Activated CD4-positive, alpha-beta T cell treated with anti-CD3 and anti-CD28 coated beads, Interleukin-2, amount 50 U/mL, for 16 hours (primary cell): ENCODE measurements at regions not wholly inside any gene's neighbourhood (a gene's known extent, or its start where the extent isn't known, plus 50 kb on each side); places are given as distances from the start of the nearest gene placed in this dataset.

Experiments
- DNase-seq: peaks from one replicate; pipeline ENCODE4 v3.0.0-alpha.2; 2020

- no peak for DNase-seq
These were observed 84.8 kb upstream of the KITLG start for GRCh38 chr12:88665071-88665470.

GRCh38 chr12:88662961-88663360 lies 82.7 kb upstream of the KITLG start:
- DNase-seq: no peak

- no peak for DNase-seq
These were observed 81.8 kb upstream of the KITLG start for GRCh38 chr12:88662093-88662492.

DNA sequence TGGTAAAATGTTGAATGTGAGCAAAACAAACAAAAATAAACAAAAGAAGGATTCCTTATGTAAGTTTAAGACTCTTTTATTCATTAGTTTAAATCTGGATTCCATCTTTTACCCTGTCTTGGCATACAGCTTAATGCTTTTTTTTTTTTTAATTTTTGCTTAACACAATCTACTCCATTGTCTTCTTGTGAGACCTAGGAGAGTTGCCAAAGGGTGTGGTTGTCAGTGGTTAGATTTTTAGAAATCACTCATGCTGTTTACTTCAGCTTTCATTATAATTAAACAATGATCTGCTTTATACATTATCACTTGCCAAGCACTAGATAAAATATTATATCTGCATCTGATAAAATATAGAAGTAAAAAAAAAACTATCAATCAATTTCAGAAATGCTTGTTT lies 77.7 kb upstream of the KITLG start:
- DNase-seq: no peak

GRCh38 chr12:88650715-88651114 lies 70.4 kb upstream of the KITLG start:
- DNase-seq: no peak

- no peak for DNase-seq
These were observed 68.4 kb upstream of the KITLG start for GRCh38 chr12:88648625-88649024.

- no peak for DNase-seq
These were observed 66.6 kb upstream of the KITLG start for GRCh38 chr12:88646824-88647223.

- no peak for DNase-seq
These were observed 65.5 kb upstream of the KITLG start for GRCh38 chr12:88645816-88646215.

- DNase-seq: no peak
These were observed 64.9 kb upstream of the KITLG start for GRCh38 chr12:88644946-88645702.

DNA sequence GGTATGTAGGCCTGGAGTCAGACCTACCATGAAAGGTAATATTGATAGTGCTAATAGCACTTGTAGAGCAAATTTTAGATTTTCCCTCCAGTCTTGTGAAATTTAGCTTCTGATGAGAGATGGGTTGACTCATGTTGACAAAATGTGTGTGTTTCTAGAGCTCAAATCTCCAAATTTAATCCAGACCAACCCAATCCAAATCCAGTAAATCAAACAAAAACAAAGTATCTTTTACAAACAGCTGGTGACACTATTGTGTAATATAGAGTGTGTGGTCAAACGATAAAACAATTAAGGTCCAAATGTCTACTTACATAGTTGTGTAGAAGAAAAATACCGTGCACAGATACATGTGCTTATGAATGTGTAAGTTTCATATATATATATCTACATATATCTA lies 63.4 kb upstream of the KITLG start:
- no peak for DNase-seq

DNA sequence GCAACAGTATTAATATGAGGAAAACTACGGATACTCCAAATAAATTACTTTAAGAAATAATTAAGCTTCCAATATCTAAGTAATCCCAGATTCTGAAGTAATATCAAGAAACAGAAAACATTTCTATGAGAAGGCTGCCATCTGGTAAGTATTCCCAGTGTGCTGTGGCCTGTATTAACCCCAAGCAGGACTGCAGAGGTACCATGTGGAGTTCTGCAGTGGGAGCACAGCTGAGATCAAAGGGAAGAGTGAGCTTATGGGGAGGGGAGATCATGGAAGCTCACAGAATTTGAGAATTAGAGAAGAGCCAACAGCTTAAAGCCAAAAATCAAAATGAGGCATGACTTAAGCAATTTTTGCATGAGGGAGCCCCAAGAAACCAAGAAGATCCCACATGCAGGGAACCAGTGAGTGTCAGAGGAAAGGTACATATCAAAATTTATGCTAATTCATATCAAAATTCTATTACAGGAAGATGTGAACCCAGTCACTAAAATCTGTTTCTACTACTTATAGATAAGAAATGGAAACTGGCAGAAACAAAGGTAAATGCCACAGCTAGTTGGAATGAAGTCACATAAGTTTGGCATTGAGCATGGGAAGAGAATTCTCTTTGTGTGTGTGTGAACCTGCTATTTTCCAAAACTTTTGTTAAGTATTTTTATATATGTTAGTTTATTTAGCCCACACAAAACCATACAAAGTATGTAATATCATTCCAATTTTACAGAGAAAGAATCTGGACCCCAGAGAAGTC lies 62.6 kb upstream of the KITLG start:
- DNase-seq: no peak

- DNase-seq: no peak
These were observed 58.9 kb upstream of the KITLG start for GRCh38 chr12:88638966-88639760.

DNA sequence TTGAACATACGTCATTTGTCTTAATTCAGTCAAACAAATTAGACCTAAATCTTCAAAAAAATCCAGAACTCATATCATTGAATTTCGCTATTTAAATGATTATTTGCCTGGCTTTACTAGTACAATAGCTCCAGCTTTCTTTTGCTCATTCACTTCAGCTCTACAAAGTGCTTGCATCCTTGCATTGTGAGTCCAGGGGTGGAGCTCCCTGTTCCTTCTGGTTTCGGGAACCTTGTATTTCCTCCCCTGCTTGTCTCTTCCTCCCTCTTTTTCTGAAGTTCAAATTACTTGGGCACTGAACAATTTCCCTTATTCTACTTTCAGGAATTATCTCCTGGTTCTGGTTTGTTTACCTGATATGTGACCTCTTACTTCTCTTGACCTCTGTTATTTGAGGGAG lies 58.1 kb upstream of the KITLG start:
- no peak for DNase-seq

GRCh38 chr12:88634008-88634407 lies 53.7 kb upstream of the KITLG start:
- no peak for DNase-seq

- DNase-seq: no peak
These were observed 53.0 kb upstream of the KITLG start for GRCh38 chr12:88633312-88633711.

- DNase-seq: no peak
These were observed 50.3 kb upstream of the KITLG start for GRCh38 chr12:88630561-88630960.
